ENCODE measurements at regions not wholly inside any gene's neighbourhood (a gene's known extent, or its start where the extent isn't known, plus 50 kb on each side); places are given as distances from the start of the nearest gene placed in this dataset.

GRCh38 chr14:83355609-83356008 lies 1822.0 kb upstream of the SEL1L start:
- TF ChIP-seq, protein P1, sequence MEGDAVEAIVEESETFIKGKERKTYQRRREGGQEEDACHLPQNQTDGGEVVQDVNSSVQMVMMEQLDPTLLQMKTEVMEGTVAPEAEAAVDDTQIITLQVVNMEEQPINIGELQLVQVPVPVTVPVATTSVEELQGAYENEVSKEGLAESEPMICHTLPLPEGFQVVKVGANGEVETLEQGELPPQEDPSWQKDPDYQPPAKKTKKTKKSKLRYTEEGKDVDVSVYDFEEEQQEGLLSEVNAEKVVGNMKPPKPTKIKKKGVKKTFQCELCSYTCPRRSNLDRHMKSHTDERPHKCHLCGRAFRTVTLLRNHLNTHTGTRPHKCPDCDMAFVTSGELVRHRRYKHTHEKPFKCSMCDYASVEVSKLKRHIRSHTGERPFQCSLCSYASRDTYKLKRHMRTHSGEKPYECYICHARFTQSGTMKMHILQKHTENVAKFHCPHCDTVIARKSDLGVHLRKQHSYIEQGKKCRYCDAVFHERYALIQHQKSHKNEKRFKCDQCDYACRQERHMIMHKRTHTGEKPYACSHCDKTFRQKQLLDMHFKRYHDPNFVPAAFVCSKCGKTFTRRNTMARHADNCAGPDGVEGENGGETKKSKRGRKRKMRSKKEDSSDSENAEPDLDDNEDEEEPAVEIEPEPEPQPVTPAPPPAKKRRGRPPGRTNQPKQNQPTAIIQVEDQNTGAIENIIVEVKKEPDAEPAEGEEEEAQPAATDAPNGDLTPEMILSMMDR (IDR thresholded peaks at IDR 0.05; ENCODE audit: low read depth, low read length) = no peak
- TF ChIP-seq POLR2A (IDR thresholded peaks at IDR 0.05; ENCODE audit: extremely low read depth, insufficient read length) = no peak
- no peak for TF ChIP-seq MAX (IDR thresholded peaks at IDR 0.05; ENCODE audit: low read depth, low read length)
- TF ChIP-seq MYC (IDR thresholded peaks at IDR 0.05; ENCODE audit: low read depth, low read length) = no peak

All from NB4 (cell line).